Brain microvascular endothelial cell (primary cell): ENCODE measurements at regions not wholly inside any gene's neighbourhood (a gene's known extent, or its start where the extent isn't known, plus 50 kb on each side); places are given as distances from the start of the nearest gene placed in this dataset.

Source experiments
- DNase-seq: peaks from one replicate; pipeline ENCODE4 v3.0.0-alpha.2; 2020
- H3K27ac ChIP-seq: fragments of 250-450 bp; sonication (Bioruptor Pico); 2 replicates; pipeline ENCODE4 v1.5.1; 2020; ENCODE audit warnings: mild to moderate bottlenecking, moderate library complexity
- H3K27me3 ChIP-seq: fragments of 250-450 bp; sonication (Bioruptor Pico); replicated peaks from 2 replicates; pipeline ENCODE4 v1.5.1; 2020; ENCODE audit warnings: mild to moderate bottlenecking
- H3K36me3 ChIP-seq: fragments of 250-450 bp; sonication (Bioruptor Pico); replicated peaks from 2 replicates; pipeline ENCODE4 v1.5.1; 2020; ENCODE audit warnings: mild to moderate bottlenecking
- H3K4me3 ChIP-seq: 2 replicates; pipeline ENCODE4 v1.5.1; 2011; ENCODE audit warnings: low read depth, mild to moderate bottlenecking, control low read depth, low read length, moderate library complexity
- in situ Hi-C: cut with HindIII; loops from 2 replicates; pipeline ENCODE4 v1.10.0; 2017; ENCODE audit warnings: low sequenced_read_pairs, low pct_ligation_motif_present
- TF ChIP-seq, protein P1 (sequence below): IDR thresholded peaks from 2 replicates; pipeline ENCODE4 v1.5.1; 2011; ENCODE audit warnings: low read depth, mild to moderate bottlenecking, moderate library complexity, low read length, control low read depth, inconsistent platforms; ENCODE audit errors: missing control alignments

DNA sequence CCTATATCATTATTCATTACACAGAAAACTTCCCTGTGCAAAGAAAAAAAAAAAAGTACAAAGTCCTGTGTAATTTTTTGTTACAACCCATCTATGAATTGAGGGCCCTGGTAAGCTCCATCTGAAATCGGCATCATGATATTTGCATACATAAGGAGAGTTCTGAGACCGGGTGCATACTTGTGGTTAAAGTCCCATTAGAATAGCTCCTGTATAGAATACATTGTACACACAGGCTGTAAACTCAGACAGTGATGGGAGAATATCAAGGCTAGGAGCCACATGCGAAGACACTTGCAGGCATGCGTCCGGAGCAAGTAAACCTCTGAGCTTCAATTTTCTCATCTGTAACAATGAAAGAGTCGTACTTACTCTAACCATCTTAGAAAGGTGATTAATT, 353.2 kb downstream of the ETS1 start:
- DNase-seq, result no peak
- Histone ChIP-seq H3K27me3 (no peaks in the 10 kb centered on the region), H3K36me3 (no peaks in the 10 kb centered on the region), H3K27ac (no peak overlapping the region), H3K4me3 (no peak overlapping the region)
- in situ Hi-C loops, result no loop called here
- TF ChIP-seq, protein P1, sequence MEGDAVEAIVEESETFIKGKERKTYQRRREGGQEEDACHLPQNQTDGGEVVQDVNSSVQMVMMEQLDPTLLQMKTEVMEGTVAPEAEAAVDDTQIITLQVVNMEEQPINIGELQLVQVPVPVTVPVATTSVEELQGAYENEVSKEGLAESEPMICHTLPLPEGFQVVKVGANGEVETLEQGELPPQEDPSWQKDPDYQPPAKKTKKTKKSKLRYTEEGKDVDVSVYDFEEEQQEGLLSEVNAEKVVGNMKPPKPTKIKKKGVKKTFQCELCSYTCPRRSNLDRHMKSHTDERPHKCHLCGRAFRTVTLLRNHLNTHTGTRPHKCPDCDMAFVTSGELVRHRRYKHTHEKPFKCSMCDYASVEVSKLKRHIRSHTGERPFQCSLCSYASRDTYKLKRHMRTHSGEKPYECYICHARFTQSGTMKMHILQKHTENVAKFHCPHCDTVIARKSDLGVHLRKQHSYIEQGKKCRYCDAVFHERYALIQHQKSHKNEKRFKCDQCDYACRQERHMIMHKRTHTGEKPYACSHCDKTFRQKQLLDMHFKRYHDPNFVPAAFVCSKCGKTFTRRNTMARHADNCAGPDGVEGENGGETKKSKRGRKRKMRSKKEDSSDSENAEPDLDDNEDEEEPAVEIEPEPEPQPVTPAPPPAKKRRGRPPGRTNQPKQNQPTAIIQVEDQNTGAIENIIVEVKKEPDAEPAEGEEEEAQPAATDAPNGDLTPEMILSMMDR, result no peak

DNA sequence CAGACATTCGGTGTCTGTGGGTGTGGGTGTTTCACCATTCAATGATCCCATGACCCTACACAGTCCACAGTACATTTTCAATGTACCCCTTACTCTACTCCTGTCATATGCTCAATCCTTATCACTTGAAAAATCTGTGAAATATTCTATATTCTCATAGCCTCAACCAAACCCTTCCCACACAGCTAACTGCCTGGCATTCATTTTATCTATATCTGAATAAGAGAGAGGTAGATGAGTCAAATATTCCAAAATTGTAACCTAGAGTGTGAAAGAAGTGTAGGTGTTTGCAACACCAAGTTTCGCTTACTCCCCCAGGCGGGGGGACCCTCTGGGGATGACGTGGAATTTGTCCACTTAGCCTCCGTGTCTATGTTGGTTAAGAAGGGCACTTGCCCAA, 354.8 kb downstream of the ETS1 start:
- no peaks in the 10 kb centered on the region for H3K27me3 ChIP-seq
- DNase-seq, result no peak
- TF ChIP-seq, protein P1, result no peak
- no peaks in the 10 kb centered on the region for H3K36me3 ChIP-seq
- H3K4me3 ChIP-seq, result no peak overlapping the region
- in situ Hi-C loops, result no loop called here
- H3K27ac ChIP-seq, result no peak overlapping the region

DNA sequence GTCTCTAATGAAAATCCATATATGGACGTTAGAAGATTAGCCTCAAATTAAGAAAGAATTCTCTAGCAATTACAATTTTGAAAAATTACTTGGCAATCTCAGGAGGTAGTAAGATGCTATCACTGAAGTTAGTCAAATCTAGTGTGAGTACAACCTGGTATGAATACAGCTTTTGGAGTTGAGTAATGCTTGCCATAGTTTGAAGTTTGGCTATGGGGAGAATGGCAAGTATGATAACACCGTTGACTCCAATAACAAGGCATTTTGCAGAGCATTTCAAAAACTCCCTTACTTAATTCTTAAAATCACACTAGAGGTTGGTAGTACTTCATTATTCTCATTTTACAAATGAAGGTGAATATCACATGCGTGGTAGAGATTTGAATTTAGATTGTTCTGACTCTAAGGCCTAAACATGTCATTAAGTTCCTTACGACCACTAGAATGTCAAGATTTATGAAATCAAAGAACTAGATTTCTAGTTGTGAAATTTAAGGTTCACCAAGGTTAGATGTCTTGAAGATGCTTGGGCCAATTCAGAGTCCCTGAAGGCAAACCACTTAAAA, 355.4 kb downstream of the ETS1 start:
- DNase-seq, result no peak
- no peak overlapping the region for H3K4me3 ChIP-seq
- in situ Hi-C loops, result no loop called here
- TF ChIP-seq, protein P1, result no peak
- H3K36me3 ChIP-seq, result no peaks in the 10 kb centered on the region
- no peaks in the 10 kb centered on the region for H3K27me3 ChIP-seq
- no peak overlapping the region for H3K27ac ChIP-seq

DNA sequence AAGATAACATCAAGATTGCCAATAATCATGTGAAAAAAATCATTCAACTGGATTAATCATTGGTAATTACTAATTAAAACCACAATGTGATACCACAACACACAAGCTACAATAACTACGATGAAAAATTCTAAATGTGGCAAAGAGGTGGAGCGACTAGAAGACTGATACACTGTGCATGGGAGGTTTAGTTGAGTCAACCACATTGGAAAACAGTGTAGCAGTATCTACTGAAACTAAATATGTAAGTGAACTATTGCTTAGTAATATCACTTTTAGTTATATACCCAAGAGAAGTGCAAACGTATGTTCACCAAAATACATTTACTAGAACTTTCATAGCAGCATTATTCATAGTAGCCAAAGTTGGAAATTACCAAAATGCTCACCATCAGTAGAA, 359.9 kb downstream of the ETS1 start:
- Histone ChIP-seq H3K4me3 (no peak overlapping the region), H3K36me3 (no peaks in the 10 kb centered on the region), H3K27me3 (no peaks in the 10 kb centered on the region), H3K27ac (no peak overlapping the region)
- TF ChIP-seq, protein P1, result no peak
- no peak for DNase-seq
- in situ Hi-C loops, result no loop called here

DNA sequence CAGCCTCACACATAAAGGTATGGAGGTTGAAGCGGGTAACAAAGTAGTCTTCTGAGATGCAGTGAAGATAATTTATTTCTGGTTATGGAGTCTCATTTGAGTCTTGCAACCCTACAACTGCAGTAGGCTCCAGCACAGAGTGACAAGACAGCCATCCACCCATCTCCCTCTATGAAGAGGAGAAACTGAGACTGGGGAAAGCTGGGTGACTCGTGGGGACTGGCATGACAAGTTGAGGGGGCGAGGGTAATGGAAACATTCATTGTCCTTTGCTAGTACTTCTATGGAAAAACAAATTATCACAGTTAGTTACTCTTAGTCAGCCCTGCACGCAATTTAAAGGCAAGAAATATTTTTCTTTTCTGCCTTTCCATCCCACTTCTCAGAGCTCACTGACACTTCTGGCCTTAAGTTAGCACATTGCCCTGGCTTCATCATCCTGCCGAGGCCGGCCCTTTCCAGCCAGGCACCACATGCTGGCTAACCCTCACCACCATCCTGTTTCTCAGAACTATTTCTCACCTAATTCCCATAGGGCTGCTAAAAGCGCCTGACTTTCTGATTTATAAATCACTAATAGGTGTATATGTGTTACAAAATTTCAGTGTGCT, 361.1 kb downstream of the ETS1 start:
- no peak overlapping the region for H3K4me3 ChIP-seq
- H3K27me3 ChIP-seq, result no peaks in the 10 kb centered on the region
- in situ Hi-C loops, result no loop called here
- TF ChIP-seq, protein P1, result no peak
- no peak for DNase-seq
- no peak overlapping the region for H3K27ac ChIP-seq
- no peaks in the 10 kb centered on the region for H3K36me3 ChIP-seq
